Stimulated activated CD4-positive, alpha-beta T cell treated with anti-CD3 and anti-CD28 coated beads, TNF-alpha, amount 100 ng/mL, for 24 hours (primary cell): ENCODE measurements at regions not wholly inside any gene's neighbourhood (a gene's known extent, or its start where the extent isn't known, plus 50 kb on each side); places are given as distances from the start of the nearest gene placed in this dataset.

ENCODE experiments used
- DNase-seq, 3 experiments: peaks; one replicate each; pipeline ENCODE4 v3.0.0-alpha.2; 2020; ENCODE audit warnings: low read depth in 3 of 3

DNA sequence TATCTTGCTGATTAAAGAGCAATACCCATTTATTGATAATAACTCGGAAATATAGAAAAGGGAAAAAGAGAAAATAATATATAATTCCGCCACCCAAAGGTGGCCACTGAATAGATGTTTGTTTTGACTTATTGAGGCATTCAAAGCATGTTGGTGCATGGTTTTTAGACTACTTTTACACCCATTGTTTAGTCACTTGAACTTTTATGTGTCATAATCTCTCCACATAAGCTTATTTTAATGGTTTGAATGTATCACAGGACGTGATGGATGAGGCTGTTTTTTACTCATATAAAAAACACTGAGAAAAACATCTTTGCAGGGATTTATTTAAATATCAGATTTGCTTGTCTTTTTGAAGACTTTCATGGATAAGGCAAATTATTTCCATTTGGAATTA is 120.4 kb downstream of the ACKR3 start:
- no peak for DNase-seq

DNA sequence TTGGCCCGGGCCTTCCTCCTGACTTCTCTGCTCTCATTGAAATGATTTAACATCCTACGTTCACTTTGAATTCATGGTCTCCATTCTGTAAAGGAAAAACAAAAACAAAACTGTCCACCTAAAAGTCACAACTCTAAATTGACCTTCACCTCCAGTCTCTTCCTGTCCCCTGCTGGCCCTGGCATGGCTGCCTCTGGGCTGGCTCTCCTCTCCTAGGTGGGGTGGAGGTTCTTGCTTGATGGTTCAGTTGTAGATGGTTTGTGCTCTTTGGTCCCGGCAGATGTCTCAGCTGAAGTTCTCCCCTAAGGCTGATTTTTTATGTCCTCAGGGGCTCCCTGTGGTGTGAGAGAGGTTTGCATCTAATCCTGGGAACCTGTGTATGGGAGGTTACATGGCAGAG is 121.1 kb downstream of the ACKR3 start:
- no peak for DNase-seq

DNA sequence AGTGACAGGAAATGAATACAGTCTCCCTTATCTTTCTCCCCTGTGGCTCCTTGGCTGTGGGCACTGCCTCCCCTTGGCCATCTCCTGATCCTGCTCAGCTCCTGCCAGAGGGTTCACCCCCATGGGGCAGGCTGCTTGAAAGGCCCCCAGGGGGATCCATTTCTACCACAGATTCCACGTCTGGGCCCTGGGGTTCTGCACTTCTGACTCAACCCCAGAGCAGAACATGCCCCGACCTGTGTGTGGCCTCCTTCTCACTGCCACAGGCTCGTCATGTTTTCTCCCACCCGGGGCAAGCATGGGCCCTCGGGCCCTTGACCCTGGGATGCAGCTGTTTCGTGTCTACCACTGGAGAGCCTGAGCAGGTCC is 122.2 kb downstream of the ACKR3 start:
- DNase-seq = no peak

DNA sequence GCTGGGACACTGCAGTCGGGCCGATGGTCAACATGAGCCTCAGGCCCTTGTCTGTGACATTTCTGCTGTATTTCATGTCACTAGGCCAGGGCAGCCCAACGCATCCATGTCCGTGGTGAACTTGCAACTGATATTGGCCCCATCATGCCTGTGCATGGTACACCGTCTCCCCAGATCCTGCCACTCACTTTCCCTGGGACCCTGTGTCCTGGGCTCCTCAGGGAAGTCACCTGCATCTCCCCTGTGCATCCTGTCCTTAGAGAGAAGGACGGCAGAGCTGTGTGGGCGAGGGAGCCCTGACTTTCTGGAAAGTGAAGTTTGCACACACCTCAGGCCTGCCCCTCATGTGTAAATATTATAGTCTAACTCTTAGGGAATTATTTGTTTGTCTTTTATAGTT is 123.3 kb downstream of the ACKR3 start:
- no peak for DNase-seq

DNA sequence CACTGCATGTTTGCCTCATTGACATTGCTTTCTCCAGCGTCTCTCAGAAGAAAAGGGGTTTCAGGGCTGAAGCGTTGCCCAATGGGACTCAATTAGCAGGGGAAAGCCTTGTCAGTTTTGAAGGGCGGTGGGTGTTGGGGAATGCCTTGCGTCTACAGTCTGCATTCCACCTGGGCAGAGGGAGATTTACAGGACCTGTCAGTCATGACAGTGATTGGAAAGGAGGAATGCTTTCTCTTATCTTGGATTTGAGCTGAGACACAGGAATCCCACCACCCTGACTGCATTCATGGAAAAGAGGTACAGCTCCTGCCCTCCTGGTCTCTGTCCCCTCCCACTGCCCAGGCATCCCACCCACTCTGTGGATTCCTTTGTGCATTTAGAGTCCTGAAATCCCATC is 123.9 kb downstream of the ACKR3 start:
- no peak for DNase-seq

DNA sequence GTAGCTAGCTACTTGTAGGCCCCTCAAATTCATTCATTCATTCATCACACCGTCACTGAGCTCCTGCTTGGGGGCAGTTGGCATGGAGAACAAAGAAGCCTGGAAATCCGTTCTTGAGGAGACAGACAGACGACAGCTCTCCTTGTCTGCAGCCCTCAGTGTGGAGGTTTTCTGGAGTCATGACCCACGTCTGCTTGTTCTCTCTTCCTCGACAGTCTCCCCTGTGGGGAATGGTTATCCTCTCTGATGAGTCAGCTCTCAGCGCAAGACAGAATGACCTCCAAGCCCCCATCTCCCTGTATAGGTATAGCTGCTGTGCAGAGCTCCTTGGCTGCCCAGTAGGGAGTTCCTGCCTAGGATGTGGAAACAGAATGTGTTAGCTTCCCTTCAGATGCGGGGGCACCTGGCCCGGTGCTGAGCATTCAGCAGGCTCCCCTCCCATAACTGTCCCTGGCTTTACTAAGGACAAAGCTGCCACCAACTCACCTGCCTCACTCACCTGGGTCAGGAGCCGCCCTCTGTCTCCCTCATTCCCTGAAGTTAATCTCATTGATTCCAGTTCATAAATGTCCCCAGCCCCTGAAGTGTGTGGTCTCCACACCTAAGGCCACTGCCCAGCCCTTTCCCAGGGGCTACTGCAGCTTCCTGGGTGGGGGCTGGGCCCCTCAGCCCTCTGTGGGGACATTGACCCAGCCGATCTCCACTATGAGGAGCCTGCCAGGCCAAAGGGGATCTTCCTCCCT is 124.7 kb downstream of the ACKR3 start:
- no peak for DNase-seq

DNA sequence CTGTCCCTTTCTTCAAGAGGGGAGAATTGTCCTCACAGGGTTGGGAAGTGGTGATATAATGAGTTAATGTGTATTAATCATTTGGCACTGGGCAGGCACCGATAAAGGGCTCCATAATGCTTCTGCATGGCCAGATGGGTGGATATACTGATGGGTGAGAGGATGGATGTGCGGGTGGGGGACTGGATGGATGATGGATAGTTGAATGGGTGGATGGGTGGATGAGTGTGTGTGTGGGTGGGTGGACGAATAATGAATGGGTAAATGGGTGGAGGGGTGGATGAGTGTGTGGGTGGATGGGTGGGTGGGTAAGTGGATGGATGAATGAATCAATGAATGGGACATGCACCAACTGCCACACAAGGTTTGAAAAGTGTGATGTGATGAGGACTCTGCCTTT is 127.2 kb downstream of the ACKR3 start:
- no peak for DNase-seq

DNA sequence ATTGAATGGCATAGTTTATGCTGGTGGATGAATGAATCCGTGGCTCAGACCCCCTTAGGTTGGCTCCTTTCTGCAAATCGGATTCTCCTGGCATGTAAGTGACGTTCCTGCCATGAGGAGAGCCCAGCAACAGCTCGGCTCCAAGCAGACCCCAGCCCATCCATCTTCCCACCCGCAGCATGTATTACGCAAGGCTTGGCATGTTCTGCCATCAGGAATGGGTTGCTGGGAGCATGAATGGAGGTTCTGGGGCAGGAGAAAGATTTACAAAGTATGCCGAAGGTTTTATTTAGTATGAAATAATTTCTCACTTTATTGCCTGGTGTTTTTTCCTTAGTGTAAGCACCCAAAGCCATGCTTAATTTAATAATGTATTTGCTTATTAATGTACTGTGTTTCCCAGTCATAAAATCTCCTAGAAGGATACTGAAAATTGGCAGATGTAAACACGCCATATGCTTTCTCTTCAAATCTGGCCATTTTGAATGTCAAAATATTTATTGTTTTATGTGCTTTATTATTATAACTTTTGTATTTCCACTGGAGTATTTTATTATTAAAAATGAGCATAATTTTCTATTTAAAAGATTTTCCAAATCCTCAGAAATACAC is 128.5 kb downstream of the ACKR3 start:
- no peak for DNase-seq

DNA sequence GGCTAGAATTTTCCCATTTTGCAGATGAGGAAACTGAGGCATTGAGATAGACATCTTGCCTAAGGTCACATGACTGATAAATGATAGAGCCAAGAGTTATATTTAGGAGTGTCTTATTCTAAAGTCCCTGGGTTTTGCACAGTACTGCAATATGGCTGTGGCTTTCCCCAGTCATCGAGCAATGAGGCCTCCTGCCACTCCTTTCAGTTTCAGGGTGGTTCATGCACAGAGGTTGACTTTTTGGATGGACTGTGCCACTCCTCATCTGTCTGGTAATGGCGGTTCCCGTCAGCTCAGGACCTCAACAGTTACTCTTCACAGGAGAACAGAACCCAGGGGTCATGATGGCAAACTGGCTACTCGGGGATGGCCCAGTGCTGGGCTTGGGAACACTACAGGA is 131.1 kb downstream of the ACKR3 start:
- DNase-seq = no peak

DNA sequence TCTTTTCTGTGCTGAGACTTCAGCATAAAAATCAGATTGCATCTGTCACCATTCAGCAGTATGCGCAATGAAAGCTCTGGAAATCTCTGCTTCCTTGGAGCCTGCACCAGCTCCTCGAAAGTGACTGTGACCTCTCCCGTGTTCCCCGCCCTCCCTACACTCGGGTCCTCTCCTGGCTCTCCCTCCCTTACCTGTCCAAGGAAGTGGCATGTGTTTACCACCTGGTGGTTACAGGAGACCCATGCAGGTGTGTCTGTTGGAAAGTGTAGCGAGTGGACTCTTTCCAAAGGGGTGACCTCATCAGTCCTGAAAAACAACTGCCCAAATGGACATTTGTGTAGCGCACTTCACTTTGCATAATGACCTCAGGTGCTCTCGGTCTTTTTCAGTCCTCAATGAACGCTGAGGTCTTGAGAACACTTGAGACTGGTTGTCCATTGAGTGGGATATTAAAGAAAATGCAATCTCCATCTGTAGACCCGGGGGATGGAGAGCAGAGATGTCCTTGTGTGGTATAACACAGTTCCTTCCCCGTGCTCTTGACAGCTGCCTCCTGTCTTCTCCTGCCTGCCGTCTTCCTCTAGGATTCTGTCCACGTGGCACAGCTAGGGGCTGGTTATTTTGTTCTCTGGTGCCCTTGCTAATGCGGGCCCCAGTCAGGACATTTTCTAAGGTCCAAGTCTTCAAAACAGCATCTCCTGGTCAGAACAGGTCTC is 133.2 kb downstream of the ACKR3 start:
- DNase-seq = no peak

DNA sequence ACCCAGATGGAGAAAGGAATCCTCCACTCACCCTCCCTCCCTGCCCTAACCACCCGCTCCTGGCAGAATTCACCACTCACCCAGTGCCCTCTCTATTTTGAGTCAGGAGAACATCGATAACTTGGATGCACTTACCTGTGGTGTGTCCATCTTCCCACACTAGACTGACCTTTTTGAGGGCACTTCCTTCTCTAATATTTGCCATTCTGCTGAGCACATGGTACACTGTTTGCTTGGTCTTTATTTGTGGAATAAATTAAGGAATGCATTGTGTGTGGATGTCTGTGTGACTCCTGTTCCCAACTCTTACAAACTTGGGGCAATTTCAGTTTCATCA is 133.7 kb downstream of the ACKR3 start:
- DNase-seq = no peak

DNA sequence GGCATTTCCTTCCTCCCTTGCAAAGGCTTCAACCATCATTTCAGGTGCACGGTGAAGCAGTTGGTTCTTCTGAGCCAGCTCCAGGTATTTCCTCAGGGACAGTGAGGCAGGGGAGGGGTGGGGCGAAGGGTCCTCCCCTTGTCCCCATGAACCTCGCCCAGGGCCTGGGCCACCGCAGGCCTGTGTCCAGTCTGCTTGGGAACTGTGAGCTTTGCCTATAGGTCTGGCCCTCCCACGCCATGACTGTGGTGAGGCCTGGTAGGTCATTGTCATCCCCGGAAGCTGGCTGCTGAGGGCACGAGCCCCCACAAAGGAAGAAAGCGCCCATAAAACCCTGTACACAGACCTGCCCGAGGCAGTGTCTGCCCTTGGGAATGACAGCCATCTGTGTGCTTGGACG is 134.3 kb downstream of the ACKR3 start:
- no peak for DNase-seq

DNA sequence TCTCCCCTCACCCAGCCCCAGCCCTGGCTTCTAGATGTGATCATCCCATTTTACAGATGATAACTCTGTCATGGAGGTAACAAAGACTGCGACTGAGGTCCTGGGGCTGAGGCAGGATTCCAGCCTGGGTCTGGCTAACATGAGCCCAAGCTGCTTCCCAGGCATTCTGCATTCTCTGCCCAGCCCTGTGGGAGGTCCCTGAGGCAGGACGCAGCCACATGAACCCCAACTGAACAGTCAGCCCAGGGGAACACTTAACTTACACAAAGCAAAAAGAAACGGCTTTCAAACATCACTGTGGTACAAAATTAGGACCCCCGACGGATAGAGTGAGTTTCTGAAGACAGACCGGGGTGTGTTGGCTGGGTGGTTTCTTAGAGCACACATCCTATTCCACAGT is 135.3 kb downstream of the ACKR3 start:
- no peak for DNase-seq

DNA sequence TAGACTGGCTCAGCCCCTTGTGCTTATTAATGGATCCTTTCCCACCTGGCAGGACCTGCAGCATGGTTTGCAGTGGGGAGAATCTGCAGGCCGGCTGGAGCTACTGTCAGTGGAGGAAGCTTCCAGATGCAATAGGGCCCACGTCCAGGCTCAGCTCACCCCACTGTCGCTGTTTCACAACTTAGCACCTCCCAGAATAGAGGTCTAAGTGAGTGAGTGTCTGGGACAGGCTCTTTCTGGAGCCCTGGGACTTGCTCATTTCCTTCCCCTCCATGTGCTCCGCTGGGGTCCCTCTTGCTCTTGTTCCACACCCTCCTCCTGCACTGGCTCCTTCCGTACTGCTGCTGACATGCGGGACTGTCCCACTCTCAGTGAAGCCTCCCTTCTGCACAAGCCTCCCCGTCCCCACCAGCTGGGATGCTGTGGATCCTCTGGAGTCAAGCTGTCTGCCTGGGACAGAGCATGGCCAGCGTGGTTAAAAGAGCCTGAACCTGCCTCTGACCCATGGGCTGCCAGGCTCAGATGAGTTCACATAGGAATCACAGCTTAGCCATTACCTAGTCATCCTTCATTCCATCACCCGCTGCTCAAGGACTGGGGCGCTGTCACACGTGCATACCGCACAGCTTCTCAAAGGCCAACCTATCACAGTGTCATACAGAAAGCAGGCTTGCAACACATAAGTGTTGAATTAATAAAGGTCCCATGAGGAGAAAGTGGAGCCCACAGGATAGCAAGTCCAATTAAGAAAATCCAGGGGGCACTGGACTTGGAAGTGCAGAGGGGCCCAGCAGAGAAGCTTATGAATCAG is 135.9 kb downstream of the ACKR3 start:
- no peak for DNase-seq

DNA sequence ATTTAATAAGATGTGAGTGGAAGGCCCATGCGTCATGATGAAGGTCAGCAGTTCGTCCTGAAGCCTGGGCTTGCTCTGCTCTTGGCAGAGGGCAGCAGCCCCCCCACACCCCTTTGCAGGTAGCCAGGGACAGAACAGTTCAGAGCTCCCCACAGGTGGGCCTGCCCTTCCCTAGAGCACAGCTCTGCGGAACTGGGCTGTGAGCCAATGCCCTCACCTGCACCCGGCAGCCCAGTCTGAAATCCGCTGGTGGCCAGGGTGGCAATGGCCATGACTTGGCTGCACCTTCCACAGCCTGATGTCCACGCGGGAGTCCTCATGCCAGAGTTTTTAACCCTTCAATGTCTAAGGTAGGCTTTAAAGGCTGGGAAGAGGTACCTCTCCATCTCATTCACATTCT is 136.7 kb downstream of the ACKR3 start:
- DNase-seq = no peak

DNA sequence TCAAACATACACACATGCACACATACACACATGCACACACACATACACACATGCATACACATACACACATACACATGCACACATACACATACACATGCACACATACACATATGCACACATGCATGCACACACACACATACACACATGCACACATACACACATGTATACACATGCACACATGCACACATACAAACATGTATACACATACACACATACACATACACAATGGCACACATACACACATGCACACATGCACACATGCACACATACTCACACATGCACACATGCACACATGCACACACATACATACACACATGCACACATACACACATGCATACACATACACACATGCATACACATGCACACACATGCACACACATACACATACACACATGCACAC is 137.2 kb downstream of the ACKR3 start:
- DNase-seq = no peak

DNA sequence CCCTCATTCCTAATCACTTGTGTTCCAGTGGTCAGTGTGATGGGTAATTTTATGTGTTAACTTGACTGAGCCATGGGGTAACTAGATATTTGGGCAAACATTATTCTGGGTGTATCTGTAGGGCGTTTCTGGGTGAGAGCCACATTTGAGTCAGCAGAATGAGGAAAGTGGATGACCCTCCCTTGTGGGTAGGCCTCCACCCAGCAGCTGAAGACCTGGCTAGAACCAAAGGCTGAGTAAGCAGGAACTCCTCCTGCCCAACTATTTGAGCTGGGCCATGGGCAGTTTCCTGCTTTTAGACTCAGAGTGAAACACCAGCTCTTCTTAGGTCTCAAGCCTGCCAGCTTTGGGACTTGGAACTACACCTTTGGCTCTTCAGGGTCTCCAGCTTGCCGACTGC is 141.8 kb downstream of the ACKR3 start:
- DNase-seq = no peak

DNA sequence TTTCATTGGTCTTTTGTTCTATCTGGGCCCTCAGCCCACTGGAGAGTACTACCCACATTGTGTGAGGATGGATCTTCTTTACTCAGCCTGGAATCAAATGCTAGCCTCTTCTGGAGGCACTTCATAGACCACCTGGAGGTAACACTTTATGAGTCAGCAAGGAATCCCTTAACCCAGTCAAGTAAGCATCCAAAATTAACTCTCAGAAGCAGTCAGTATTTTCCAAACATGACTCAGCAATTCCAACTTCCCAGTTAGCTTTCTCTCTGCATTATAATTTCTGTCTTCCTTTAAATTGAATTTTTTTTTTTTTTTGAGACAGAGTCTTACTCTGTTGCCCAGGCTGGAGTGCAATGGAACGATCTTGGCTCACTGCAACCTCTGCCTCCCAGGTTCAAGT is 142.7 kb downstream of the ACKR3 start:
- no peak for DNase-seq

DNA sequence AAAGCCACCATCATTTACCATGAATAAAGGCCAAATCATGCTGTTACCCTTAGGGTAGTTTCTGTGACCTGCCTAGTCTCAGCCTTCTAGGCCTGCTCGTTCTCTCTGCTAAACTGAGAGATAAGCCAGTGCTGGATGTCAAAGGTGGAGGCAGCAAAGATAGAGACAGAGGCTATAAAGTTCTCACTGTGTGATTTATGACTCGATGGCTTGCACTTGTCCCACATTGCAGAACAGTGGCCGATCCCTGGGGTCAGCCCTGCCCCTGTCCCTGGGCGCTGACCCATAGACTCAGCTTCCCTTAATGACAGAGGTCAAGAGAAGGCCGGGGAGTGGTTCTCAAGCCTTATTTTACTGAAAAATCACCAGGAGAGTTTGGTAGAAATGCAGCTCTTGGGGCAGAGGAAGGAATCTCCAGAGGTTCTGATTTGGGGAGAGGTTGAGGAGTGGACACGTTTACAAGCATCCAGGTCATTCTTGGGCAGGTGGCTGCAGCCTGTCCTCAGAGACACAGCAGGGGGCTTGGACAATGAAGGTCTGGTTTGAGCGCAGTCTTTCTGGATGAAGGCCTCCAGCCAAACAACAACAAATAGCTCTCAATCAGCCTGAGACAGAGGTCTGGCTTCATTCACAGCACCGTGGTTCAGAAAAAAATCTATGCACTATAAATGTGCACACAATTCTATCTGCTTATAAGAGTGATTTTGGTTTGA is 143.5 kb downstream of the ACKR3 start:
- DNase-seq = no peak

DNA sequence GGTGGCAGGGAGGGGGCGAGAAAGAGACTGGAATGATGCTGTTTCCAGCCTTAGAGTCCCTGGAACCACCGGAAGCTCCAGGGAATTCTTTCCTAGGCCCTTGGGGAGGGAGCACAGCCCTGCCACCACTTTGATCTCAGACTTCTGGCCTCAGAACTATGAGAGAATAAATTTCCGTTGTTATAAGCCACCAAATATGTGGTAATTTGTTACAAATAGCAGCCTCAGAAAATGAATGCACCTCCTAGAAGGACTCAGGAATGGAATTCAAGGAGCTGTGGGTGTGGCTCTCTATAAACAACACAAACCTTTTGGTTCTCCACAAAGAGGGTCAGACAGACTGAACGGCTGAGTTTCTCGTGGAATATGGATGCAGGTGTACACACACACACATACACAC is 144.5 kb downstream of the ACKR3 start:
- DNase-seq = no peak

DNA sequence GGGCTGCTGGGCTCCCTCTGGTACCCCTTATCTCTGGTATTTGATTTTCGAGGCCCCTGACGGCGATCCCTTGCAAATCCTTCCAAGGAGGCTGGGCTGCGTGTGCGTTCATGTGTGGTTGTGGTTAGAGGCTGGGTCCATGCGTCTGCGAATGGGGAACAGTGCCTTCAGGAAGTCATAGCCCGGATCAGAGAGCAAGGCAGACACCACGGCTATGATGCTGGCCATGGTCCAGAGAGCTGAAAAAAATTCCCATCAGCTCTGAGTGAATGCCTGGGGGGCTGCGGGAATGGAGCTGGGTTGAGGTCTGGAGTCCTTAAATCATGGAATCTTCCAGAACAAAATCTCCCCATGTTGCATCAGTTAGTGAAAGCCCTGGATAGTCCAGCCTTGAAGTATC is 145.5 kb downstream of the ACKR3 start:
- no peak for DNase-seq

DNA sequence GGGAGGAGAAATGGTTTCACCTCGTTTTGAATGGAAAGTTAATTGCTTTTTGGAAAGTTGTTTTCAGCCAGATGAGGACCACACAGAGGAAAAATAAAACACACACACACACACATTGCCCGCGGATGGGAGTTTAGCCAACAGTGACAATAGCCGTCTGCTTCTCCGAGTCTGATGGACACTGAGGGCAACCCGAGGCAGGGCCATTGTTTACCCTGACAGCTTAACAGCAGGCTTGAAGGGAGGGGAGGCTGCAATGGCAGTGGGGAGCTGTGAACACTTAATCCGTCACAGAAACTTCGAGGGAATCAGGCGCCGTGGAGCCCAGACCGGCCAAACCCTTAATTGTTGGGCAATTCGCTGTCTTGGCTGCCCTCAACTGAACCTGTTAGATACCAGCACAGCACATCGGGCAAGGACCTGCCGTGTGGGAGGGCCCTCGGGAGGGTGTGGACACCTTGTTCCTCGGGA is 145.9 kb downstream of the ACKR3 start:
- no peak for DNase-seq
